Stimulated activated CD4-positive, alpha-beta T cell treated with anti-CD3 and anti-CD28 coated beads, Interleukin-2, amount 100 ng/mL, for 24 hours (primary cell): ENCODE measurements at regions not wholly inside any gene's neighbourhood (a gene's known extent, or its start where the extent isn't known, plus 50 kb on each side); places are given as distances from the start of the nearest gene placed in this dataset.
"Not testable (repeated sequence)": the region's sequence is repeated elsewhere in the genome, so short reads cannot be mapped to it uniquely, and the experiment has no call there.

Experiments
- DNase-seq, 2 donors: peaks; one replicate each; pipeline ENCODE4 v3.0.0-alpha.2; 2020

DNA sequence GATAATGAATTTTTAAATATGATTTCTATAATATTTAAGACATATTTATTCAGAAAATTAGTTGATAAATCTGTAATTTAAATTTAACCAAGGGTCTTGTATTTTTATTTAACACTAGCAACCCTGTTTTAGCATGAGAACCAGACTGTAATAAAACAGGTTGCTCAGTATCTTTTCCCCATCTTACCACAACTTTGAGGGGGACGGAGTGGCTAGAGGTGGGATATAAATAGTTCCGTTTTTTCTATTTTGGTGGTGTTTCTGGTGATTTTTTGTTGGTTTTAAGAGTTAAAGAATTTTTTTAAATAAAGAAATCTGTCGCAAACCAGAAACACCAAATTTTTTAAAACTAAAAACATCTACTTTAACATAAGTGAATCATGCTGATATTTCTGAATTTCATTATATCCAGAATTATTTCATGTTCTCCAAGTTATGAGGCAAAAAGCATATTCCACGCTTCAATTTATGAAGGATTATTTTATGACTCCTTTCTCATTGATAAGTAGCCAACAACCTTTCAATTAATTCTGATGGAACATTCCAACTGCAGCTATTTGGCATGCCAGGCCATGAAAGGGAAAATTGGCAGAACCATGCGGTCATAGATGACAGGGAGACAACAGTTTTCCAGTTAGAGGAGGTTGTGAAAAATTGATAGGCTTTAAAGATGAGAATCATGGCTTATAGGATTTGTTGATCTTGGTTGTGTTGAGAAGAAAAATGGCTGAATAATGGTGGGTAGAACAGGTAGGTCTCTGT lies 151.9 kb upstream of the CARMIL1 start:
- DNase-seq: no peak

DNA sequence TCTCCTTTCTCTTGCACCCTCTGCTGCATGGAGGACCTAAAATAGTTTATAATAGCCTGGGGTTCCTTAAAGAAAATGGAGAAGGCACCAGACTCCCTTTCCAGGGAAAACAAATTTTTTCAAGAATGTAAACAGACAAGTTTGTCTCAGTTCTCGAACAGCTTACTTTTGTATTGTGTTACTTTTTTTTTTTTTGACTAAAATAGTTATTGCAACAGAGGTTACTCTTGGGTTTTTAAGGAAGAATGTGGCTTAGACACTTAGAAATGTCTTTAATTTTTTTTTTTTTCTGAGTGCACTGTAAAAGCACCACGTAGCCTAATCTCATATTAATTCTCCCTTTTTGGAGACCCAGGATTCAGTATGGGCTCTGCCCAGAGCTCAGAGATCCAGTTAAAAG lies 148.7 kb upstream of the CARMIL1 start:
- no peak for DNase-seq

DNA sequence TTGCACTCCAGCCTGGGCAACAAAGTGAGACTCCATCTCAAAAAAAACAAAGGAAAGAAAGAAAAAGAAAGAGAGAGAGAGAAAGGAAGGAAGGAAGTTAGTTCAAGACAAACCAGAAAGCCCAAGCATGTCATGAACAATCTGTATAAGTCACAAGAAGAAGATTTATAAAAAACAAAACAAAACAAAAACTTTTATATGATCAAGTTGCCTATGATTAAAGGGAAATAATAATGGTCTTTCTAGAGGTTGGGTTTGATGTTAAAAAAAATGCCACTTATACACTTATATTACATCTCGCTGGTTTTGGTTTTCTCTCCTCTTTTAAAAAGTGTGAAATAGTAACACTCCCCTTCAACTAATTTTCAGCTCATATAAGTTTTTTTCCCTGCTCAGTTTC lies 146.2 kb upstream of the CARMIL1 start:
- no peak for DNase-seq

DNA sequence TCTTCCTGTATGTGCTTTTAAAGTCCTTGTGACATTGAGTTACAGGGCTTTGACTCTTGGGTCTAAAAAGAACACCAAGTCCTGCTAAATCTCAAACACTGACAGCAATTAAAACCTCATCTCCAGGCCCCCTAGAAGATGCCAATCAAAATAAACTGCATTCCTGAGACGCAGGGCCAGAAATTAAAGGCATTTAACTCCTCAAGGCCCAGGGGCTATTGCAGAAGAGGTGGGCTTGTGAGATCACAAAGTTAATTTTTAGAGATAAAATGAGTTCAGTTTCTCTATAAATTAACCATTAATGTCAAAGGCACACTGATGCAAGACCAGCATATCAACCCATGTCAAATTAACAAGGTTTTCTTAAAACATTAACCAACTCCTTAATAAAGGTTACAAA lies 145.6 kb upstream of the CARMIL1 start:
- no peak for DNase-seq

DNA sequence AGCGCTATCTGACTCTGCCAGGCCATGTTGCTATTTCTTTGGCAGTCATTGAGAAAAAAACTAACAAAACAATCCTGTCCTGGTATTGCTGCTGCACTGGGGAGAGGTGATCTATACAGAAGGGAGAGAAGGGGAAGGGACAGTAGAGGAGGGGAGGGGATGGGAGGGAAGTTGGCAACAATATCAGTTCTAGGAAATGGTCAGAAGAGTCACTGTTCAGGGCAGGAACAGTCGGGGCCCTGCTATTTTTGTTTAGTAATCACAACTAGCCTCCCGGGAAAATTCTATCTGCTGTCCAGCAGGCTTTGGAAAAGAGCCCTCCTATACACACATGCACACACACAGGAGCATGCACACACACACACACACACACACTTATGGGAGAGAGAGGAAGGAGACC lies 142.3 kb upstream of the CARMIL1 start:
- DNase-seq: peak in 1 of 2 donors; percentile 20

DNA sequence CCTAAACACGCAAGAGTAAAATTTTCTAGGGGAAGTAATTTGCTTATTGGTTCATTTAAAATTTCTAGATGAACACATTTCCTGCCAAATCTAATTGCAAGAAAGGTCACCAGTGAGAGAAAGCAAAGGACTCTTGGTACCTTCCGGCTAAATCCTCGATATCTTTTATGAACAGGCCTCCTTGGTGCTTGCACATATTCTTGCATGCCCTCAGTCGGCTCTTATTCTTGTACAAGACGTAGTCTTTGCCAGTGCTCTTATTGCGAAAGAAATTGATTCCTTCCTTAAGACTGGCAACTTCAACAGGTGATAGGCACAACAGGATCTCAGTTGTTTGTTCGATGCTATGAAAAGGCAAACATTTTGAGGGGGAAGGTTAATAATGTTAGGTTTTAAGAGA lies 141.7 kb upstream of the CARMIL1 start:
- peak in 1 of 2 donors; percentile 24 for DNase-seq

DNA sequence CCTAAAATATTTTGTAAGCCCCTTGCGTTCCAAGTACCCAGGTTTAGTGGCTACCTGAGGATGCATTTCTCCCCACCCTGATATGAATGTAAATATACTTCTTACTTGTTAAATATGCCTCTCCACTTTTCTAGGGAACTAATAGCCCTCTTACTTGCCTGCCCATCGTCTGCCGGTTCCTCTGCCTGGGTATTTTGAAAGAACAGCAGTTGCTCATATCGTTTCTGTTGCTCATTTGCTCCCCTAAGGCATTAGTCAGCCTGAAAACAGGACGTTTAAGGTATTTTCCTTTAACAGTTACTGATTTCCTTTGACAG lies 141.3 kb upstream of the CARMIL1 start:
- peak; percentile 51 to 59 for DNase-seq

DNA sequence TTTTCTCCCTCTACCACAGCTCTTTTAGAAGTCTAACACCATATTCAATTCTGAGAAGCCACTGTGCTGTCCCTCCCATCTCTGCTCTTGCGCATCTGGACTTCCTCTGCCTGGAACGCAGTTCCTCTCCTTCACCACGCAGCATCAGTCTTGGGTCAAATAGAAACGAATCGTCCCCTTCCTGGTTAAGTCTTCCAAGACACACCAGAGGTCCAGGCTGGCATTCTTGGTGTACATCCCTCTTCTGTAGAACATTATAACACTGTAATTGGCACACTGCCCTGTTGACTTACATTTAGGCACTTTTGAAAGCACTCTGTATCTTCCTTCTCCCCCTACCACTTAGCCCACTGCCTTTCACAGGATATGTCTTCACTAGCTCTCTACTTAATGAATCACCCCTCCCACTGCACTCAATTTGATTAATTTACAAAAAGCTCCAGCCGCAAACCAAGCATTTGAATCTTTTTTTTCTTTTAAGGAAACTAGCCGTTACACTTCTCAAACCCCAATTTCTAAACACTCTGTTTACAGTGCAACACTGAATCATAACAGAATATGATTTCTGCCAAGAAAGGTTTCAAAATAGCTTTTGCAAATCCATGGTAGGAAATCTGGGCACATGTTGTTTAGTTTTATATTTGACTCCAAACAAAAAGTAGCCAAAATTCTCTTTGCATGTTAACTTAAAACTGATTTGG lies 140.8 kb upstream of the CARMIL1 start:
- DNase-seq: peak; percentile 63 to 67

DNA sequence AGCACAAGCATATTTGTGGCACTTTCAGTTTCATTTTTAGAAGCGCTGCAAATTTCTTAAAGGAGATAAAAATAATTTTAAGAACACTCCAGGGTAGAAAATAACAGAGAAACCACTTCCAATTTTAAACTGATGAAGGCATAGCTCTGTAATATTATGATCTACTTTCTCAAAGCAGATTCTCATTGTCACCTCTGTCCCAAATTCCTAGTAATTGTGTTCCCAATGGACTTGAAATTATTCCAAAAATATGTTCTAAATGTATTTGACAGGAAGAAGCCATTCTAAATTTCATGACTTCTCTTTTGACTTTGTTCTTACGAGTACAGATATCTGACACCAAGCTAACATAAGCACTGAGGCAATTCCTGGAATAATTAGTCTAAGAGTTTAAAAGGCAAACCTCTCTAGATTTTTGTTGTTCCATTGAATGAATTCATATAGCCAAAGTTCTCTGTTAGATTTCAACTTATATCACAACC lies 140.2 kb upstream of the CARMIL1 start:
- DNase-seq: no peak

DNA sequence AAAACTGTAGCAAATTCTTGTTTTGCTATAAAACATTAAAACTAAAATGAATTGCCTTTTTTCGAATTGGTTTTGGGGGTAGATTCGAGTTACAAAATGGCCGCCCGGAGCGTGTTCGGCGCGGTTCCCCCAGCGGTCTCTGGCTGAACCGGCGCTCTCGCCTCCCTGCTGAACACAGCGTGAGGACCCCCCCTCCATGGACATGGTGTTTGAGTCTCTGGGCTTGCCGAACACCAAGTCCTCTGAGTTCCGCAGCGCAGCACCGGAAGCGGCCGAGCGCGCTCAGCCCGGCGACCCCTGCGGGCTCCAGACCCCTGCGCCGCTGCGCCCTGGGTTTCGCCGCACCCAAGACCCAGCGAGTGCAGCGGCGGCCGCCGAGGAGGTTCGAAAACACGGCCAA lies 139.6 kb upstream of the CARMIL1 start:
- not testable (repeated sequence) for DNase-seq

DNA sequence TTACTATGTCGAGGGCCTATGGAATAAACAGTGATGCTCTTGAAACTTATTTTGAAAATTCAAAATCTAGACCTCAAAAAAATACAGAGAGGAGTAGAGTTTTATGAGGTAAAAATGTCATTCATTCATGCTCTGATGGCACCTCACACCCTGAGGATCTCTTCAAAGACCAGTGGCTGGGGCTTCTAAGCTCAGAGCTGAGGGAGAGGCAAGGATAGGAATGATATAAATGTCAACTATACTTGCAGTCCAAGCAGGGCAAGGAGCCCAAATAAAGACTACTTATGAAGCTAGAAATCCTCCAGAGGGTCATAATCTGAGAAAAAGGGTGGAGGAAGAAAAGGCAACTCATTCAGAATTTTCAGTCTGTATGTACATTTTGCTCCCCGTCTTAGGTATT lies 136.7 kb upstream of the CARMIL1 start:
- DNase-seq: no peak

DNA sequence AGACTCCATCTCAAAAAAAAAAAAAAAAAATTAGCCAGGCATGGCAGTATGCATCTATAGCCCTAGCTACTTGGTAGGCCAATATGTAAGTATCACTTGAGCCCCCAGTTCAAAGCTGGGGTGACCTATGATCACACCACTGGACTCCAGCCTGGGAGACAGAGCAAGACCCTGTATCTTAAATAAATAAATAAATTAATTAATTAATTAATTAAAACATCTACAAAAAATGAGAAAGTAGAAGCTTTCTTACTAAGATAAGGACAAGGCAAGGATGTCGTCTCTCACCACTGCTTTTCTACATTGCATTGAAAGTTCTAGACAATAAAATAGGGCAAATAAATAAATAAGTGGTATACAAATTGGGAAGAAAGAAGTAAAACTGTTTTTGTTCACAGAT lies 134.3 kb upstream of the CARMIL1 start:
- DNase-seq: no peak

DNA sequence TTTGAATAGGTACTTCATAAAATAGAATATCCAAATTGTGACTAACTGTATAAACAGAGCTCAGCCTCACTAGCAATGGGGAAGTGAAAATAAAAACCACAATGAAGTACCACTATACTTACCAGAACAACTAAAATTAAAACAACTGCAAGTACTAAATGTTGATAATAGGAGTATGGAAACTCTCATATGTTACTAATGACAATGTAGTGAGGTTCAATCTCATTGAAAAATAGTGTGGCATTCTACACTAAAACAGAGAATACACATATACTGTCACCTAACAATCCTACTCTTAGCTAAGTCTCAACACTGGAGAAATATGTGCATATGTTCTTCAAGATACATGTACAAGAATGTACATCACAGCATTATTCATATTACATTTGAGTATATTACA lies 132.0 kb upstream of the CARMIL1 start:
- DNase-seq: no peak

DNA sequence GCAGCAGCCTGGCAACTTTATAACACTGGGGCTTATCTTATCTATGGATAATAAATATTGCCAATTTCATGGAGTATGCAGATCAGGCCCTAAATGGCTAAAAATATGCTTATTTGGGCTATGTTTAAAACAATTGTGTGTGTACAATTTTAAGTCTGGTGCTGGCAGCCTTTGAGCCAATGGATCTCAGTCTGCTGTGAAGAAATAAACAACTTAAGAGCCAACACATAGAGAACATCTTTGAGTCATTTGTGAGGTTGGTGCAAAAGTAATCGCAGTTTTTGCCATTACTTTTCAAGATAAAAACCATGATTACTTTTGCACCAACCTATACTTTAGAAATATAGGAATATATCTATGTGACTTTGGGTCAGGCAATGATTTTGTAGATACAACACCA lies 129.1 kb upstream of the CARMIL1 start:
- no peak for DNase-seq

DNA sequence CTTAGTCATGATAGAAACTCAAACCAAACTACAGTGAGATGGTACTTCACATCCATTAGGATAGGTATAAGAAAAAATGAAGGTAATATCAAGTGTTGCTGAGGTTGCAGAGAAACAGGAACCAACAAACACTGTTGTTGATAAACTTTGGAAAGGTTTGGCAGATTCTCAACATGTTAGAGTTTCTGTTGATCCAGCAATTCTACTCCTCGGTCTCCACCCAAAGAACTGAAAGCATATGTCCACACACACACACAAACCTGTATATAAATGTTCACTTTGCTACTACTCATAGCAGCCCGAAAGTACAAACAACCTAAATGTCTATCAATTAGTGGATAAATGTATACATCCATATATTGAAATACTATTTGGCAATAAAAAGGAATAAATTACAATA lies 128.3 kb upstream of the CARMIL1 start:
- DNase-seq: no peak

DNA sequence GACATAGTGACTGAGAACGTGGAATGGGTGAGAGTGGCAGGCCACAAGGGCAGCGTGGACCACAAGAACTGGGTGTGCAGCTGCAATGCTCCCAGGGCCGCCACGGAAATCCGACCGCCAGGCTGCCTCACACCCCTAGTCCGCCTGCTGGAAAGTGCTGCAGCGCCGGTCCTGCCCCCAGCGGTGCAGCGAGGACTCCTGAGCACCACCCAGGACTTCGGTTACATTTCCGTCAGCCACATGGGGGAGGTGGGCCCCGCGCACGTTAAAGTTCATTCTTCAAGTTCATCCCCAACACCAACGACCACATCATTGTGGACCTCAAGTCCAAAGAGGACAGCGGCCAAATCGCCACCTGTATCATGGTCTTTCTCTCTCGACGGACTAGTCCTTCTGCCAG lies 126.1 kb upstream of the CARMIL1 start:
- no peak for DNase-seq

DNA sequence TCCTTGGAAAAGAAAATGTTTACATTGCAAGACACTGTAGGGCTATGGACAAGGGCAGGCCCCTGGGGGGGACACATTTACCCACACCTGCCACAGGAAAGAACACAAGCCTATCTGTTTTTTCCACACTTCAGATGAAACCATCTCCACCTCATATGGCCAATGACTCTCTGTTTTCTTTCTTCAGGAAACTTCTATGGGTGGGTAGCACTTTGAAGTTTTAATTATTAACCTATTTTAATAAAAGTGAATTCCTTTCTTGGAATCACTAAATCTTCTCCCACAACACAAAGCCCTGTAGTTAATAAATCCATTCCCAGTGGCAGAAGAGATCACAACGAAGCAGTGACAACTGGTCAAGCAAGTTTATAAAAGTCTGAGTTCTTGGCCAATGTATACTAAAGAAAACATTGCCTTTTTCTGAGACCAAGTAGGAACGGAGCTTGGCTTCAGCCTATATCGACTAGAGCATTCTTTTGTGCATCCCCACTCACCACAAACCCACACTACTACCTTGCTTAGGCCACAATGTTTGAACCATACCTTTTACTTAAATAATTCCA lies 125.1 kb upstream of the CARMIL1 start:
- no peak for DNase-seq

DNA sequence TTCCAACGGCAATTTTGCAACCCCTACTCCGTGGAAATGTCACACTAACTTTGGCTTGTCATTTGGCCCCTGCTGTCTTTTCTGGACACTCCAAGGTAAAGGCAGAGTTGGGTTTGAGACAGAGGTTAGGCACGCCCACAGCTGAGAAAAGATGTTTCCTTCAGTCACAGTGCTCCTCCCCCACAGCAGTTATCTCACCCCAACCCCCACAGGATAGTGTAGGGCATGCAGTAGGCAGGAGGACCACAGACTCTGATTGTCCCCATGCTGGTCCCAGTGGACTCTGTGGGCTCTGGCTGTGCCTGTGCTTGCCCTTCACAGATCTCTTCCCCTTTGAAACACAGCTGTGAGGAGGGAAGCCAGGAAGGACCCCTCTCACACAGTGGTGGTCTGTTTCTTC lies 124.0 kb upstream of the CARMIL1 start:
- no peak for DNase-seq

DNA sequence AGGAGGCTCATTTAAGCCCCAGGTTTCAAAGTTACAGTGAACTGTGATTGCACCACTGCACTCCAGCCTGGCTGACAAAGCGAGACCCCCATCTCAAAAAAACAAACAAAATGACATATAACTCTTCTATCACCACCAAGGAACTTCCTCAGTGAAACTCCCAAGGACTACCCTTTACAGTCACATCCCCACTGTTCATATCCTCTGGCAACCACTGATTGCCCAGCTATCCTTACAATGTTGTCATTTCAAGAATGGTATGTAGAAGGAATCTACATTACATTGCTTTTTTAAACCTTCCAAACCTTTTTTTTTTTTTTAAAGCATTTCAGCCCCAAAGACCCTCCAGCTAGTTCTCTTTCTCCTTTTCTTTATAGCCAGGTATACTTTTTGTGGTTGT lies 123.1 kb upstream of the CARMIL1 start:
- no peak for DNase-seq

DNA sequence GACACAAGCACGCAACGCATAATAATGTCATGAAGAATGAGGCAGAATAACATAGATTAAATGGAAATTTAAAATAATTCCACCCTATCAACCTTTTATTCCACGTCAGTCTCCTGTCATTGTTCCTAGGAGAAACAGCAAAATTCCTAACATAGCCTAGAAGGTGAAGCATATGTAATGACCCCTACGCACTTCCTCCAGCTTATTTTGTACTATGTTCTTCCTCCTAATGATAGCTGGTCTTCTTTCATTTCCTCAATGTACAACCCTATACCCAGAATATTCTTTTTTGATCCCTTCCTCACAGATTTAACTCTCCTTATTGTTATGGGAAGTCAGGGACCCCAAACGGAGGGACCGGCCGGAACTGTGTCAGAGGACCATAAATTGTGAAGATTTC lies 122.0 kb upstream of the CARMIL1 start:
- no peak for DNase-seq

DNA sequence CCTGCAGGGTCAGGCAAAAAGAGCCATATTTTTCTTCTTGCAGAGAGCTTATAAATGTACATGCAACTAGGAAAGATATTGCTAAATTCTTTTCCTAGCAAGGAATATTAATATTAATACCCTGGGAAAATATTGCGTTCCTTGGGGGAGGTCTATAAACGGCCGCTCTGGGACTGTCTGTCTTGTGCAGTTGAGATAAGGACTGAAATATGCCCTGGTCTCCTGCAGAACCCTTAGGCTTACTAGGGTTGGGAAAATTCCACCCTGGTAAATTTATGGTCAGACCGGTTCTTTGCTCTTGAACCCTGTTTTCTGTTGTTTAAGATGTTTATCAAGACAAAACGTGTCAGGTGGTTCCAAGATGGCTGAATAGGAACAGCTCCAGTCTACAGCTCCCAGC lies 121.3 kb upstream of the CARMIL1 start:
- no peak for DNase-seq

DNA sequence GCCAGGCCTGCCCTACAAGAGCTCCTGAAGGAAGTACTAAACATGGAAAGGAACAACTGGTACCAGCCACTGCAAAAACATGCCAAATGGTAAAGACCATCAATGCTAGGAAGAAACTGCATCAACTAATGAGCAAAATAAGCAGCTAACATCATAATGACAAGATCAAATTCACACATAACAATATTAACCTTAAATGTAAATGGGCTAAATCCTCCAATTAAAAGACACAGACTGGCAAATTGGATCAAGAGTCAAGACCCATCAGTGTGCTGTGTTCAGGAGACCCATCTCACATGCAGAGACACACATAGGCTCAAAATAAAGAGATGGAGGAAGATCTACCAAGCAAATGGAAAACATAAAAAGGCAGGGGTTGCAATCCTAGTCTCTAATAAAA lies 119.0 kb upstream of the CARMIL1 start:
- DNase-seq: not testable (repeated sequence)

DNA sequence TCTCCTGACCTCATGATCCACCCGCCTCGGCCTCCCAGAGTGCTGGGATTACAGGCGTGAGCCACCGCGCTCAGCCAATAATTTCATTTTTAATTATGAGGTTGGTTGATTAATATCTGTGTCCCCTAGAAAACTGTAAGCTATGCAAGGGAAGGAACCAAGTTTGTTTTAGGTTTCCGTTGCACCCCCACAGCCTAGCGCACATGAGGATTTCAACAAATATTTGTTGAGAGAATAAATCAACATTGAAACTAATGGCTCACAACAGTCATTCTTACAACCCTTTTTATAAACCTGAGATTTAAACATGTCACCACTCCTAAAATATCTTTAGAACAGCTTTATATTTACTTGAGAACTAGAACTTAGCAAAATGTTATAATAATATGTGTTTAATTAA lies 114.0 kb upstream of the CARMIL1 start:
- DNase-seq: no peak

DNA sequence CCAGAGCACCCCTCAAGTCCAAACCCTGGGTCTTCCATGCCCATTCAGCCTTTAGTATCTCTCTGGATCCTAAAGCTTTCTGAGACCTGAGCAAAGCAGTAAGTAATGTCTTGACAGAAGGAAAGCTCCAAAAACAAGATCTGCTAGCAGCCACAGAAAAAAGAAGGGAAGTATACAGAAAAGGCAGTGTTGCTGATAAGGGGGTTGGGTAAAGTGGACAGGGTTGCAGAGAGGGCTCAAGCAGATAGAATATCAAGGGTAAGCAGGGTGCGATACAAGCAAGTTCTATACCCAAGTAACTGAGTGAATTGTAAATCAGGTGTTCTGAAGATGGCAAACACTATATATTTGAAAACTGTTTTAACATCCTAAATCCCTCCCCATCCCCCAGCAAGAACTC lies 113.4 kb upstream of the CARMIL1 start:
- no peak for DNase-seq
